Fibroblast of lung (primary cell): ENCODE measurements at regions not wholly inside any gene's neighbourhood (a gene's known extent, or its start where the extent isn't known, plus 50 kb on each side); places are given as distances from the start of the nearest gene placed in this dataset.

ENCODE experiments used
- CTCF ChIP-seq, 2 donors: IDR thresholded peaks in 1 of 2; conservative IDR thresholded peaks in 1 of 2; 1 replicate in 1 of 2; 2 replicates in 1 of 2; pipeline ENCODE4 v1.5.1; 2011 to 2012; ENCODE audit warnings: low read length in 2 of 2, control low read depth in 1 of 2, inconsistent platforms in 1 of 2, low read depth in 1 of 2, mild to moderate bottlenecking in 1 of 2
- EZH2 ChIP-seq: IDR thresholded peaks from 2 replicates; pipeline ENCODE4 v1.5.1; 2012; ENCODE audit warnings: low read length, control low read depth, mild to moderate bottlenecking; ENCODE audit errors: missing control alignments

DNA sequence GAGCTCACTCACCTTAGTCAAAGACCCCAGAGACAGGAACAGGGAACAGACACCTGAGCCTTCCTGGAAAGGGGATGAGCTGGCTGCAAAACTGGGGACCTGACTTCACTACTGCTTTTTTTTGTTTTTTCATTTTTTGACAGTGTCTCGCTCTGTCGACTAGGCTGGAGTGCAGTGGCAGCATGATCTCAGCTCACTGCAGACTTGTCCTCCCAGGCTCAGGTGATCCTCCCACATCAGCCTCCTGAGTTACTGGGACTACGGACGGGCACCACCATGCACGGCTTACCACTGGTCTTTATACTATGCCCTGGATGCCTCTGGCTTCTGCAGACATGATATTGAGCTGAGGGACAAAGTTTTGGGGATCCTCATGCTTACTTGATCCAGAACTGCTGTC lies 184.1 kb downstream of the INSIG2 start:
- TF ChIP-seq CTCF (conservative IDR thresholded peaks at IDR 0.05 in 1 of 2, IDR thresholded peaks at IDR 0.05 in 1 of 2; ENCODE audit: low read depth in 1 of 2, low read length in 2 of 2) (no peak), EZH2 (no peak)
